ENCODE measurements at regions not wholly inside any gene's neighbourhood (a gene's known extent, or its start where the extent isn't known, plus 50 kb on each side); places are given as distances from the start of the nearest gene placed in this dataset.

DNA sequence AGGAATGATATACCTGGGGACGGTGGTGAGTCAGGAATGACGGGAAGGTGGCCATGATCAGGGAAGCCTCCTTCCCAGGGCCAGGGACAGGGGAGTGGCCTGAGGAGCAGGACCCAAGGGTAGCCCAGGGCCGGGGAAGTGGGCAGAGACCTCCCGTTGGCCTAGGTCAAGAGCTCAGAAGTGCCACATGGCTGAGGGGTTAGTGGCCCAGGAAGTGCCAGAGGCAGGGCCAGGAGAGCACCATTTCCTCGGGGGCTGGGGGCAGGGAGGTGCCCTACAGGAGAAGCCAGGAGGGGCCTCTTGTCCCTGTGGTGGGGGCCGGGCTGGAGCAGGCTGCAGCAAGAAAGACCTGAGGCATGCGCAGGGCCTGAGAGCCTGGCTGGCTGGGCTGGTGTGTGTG is 152.3 kb upstream of the ZSWIM2 start:
- TF ChIP-seq ZNF623 (tag by site-specific recombination; IDR thresholded peaks at IDR 0.05): no peak
- TF ChIP-seq, protein P1, sequence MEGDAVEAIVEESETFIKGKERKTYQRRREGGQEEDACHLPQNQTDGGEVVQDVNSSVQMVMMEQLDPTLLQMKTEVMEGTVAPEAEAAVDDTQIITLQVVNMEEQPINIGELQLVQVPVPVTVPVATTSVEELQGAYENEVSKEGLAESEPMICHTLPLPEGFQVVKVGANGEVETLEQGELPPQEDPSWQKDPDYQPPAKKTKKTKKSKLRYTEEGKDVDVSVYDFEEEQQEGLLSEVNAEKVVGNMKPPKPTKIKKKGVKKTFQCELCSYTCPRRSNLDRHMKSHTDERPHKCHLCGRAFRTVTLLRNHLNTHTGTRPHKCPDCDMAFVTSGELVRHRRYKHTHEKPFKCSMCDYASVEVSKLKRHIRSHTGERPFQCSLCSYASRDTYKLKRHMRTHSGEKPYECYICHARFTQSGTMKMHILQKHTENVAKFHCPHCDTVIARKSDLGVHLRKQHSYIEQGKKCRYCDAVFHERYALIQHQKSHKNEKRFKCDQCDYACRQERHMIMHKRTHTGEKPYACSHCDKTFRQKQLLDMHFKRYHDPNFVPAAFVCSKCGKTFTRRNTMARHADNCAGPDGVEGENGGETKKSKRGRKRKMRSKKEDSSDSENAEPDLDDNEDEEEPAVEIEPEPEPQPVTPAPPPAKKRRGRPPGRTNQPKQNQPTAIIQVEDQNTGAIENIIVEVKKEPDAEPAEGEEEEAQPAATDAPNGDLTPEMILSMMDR (tag by site-specific recombination; IDR thresholded peaks at IDR 0.05): no peak
- no peak for TF ChIP-seq ZNF707 (tag by site-specific recombination; IDR thresholded peaks at IDR 0.05)

Measured in HEK293 (cell line).